HFF-Myc (cell line): ENCODE measurements at regions not wholly inside any gene's neighbourhood (a gene's known extent, or its start where the extent isn't known, plus 50 kb on each side); places are given as distances from the start of the nearest gene placed in this dataset.
"Not testable (repeated sequence)": the region's sequence is repeated elsewhere in the genome, so short reads cannot be mapped to it uniquely, and the experiment has no call there.

ENCODE experiments used
- DNase-seq: peaks from one replicate; pipeline ENCODE4 v3.0.0-alpha.2; 2011; ENCODE audit warnings: low read depth; ENCODE audit errors: extremely low read depth
- H3K4me3 ChIP-seq: replicated peaks from 2 replicates; pipeline ENCODE4 v1.5.1; 2011; ENCODE audit warnings: low read depth, mild to moderate bottlenecking, control low read depth, low read length
- TF ChIP-seq, protein P1 (sequence below): IDR thresholded peaks from 2 replicates; pipeline ENCODE4 v1.5.1; 2012; ENCODE audit warnings: mild to moderate bottlenecking, low read depth, low read length, control low read depth; ENCODE audit errors: missing control alignments

DNA sequence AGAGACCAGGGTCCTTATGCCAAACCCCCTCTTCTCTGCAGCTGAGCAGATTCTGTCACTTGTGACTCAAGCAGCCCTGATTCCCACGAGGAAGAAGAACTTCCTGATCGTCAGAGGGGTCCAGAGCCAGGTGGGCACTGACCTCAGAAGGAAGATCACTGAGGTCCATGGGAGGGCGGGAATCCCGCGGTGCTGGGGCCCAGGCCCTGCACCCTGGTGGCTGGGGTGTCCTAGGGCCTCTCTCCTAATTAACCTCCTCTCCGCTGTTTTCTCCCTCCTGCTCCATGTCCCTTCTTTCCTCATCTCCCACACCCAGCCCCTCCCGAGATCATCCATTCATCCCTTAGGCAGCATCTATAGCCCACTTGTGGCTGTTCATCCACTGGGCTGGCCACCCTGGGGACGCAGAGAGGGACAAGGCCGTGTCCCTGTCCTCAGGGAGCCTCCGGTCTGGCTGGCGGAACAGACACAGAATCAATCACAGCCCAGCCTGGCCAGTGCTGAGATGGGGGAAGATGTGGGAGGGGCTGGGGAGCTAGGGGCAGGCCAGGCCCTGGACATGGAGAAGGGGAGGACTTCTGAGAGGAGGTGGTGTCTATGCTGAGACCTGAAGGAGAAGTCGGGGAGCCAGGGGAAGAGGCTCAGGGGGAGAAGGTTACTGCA, 638.3 kb downstream of the MATN1 start:
- DNase-seq = no peak
- TF ChIP-seq, protein P1, sequence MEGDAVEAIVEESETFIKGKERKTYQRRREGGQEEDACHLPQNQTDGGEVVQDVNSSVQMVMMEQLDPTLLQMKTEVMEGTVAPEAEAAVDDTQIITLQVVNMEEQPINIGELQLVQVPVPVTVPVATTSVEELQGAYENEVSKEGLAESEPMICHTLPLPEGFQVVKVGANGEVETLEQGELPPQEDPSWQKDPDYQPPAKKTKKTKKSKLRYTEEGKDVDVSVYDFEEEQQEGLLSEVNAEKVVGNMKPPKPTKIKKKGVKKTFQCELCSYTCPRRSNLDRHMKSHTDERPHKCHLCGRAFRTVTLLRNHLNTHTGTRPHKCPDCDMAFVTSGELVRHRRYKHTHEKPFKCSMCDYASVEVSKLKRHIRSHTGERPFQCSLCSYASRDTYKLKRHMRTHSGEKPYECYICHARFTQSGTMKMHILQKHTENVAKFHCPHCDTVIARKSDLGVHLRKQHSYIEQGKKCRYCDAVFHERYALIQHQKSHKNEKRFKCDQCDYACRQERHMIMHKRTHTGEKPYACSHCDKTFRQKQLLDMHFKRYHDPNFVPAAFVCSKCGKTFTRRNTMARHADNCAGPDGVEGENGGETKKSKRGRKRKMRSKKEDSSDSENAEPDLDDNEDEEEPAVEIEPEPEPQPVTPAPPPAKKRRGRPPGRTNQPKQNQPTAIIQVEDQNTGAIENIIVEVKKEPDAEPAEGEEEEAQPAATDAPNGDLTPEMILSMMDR = no peak
- H3K4me3 ChIP-seq = no peak overlapping the region

DNA sequence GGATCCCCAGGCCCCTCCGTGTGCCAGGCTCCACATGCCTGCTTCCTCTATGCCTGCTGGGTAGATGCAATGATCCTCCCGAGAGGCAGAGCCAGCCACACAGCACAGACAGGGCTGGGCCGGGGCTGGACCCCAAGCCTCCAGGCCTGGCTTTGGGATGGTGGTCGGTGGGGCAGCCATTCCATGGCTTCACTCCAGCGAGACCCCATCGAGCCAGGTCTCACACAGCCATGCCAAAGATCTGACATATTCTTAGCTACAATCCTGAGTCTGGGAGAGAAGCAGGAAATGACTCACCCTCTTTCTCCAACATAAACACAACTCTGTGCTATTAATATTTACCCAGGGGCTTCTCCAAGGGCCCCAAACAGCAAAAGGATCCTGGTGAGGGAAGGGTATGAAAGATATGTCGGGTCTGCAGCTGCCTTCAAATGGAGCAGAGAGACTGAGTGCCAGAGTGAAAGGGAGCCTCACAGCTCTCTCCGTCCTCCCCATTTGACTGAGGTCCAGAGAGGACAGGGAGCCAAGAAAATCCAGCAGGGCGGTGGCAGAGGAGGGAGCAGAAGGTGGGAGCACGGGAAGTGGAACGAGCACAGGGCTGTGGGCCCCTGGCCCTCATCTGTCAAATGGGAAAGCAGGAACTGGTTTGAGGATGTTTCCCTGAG, 639.5 kb downstream of the MATN1 start:
- H3K4me3 ChIP-seq = no peak overlapping the region
- DNase-seq = peak; percentile 61
- TF ChIP-seq, protein P1 = no peak

DNA sequence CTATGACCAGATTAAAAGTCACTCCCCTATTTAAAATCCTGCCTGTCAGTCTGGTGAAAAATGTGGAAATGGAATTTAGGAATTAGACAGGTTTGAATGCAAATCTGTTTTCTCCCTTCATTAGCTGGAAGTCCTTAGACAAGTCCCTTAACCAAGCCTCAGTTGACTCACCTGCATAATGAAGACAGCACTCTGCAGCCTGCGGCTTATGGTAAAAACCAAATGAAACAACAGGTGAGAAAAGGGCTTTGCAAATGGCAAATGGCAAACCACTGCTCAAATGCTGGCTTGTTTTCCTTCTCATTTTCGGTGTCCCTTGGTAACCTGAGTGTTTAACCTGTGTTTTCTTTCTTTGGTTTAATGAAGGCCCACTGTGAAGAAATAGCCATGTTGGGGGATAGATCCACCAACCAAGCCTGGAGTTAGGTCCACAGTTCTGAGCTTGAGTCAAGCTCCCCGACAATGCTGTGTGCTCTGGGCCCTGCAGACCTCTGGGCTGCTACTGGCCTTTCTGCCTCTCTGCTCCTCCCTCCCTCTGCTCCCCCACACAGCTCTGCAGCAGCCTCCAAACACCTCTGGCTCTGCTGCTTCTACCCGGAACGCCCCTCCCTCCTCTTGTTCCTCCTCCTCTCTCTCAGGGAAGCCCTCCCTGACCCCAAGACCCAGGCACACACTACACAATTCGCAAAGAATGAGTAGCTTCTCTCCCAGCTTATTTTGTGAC, 641.8 kb downstream of the MATN1 start:
- H3K4me3 ChIP-seq = no peak overlapping the region
- TF ChIP-seq, protein P1 = no peak

DNA sequence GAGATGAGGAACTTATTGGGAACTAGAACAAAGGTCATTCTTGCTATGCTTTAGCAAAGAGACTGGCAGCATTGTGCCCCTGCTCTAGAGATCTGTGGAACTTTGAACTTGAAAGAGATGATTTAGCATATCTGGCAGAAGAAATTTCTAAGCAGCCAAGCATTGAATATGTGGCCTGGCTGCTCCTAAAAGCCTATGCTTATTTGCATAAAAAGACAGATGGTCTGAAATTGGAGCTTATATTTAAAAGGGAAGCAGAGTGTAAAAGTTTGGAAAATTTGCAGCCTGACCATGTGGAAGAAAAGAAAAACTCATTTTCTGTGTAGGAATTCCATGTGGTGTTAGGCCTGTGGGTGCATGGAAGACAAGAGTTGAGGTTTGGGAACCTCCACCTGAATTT, 647.5 kb downstream of the MATN1 start:
- DNase-seq, H3K4me3 ChIP-seq: not testable (repeated sequence)

More for the DNA sequence above, 641.8 kb downstream of the MATN1 start:
- DNase-seq = no peak

DNA sequence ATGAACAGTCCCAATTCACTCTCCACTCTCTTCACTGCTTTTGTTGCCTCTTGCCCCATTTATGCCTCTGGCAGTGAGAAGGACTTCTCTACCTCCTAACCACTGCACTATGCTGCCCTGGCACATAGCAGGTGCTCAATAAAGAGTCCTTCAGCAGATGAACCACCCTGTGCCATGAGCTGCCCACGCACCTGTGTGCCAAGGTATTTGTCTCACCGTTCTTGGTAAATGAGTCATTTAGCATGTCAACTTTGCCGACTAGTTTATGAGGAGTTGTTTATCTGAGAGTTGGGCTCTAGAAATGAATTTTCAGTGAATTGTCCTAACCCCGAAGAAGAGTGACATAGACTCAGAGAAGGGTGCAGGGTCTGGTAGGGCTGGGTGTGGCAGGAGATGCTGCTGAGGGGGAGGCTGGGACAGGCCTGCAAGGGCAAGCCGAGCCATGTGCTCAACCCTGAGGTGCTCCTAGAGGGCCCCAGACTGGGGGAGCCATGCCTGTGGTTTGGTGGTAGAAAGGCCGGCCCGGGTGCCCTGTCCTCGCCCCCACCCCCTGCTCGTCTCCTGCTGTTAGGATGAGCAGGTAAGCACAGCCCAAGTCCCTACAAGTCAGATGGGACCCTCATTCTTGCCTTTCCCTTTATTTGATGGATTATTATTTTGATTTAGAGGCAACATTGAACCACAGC, 654.5 kb downstream of the MATN1 start:
- DNase-seq = no peak
- TF ChIP-seq, protein P1 = no peak
- no peak overlapping the region for H3K4me3 ChIP-seq

DNA sequence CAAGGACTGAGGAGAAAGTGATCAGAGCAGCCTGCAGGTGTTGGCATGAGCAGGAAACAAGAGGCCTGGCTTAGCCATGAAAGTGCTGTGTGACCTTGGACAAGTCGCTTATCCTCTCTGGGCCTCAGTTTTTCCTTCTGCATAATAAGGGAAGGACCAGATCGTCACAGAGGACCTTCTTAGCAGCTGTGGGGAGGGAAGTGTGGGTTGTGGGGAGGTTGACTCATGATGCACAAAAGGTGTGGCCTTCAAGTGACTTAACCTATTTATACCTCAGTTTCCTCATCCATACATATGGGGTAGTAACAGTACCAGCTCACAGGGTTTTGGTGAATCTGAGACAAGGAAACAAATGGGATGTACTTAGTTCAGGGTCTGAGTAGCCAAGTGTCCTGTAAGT, 658.8 kb downstream of the MATN1 start:
- no peak for DNase-seq
- TF ChIP-seq, protein P1 = no peak
- H3K4me3 ChIP-seq = no peak overlapping the region
